ENCODE measurements at regions not wholly inside any gene's neighbourhood (a gene's known extent, or its start where the extent isn't known, plus 50 kb on each side); places are given as distances from the start of the nearest gene placed in this dataset.
A peak's percentile ranks its signal among the peaks of the same experiment; 100 is the strongest.

GRCh38 chr3:127431066-127431465, 143.2 kb upstream of the PRR20G start:
- peak; percentile 50 for DNase-seq

DNA sequence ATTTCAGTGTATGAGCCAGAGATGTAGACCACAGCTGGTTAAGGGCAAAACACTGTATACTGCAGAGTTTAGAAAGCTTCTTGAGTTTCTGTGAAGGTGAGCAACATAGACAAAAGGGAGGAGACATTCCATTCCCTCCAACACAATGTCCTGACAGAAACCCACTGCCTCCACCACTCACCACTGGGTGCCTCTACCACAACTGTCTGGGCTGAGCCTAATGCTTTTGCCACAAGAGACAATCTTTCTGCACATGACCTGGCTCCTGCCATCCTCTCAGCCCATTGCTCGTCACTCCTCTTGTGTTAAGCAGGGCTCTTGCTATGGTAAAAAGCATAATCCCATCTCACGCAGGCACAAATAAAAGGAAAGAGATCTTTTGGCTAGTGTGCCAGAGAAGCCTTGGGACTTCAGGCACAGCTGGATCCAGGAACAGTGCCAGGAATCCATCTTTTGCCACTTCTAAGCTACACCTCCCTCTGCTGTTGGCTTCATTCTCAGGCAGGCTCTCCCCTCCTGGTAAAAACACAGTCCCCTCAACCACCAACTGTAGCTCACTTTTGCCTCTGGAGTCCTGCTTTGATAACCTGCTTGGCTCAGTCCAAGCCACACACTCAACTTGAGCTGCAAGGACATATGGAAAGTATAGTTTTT, 140.6 kb upstream of the PRR20G start:
- no peak for DNase-seq

DNA sequence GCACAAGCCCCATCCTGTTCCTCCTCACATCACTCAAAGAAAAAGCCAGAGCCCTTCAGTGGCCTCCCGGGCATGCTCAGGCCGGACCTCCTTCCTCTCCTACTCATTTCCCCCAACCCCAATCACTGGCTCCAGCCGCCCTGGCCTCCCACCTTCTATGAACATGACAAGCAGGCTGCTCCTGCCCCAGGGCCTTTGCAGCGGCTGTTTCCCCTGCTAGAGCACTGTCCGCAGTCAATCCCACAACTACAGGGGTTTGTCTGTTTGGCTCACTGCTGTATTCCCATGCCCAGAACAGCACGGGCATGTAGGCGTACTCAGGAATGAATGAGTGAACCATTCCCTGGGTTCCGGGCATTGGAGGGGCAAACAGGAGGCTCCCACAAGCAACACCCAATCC, 139.8 kb upstream of the PRR20G start:
- no peak for DNase-seq

DNA sequence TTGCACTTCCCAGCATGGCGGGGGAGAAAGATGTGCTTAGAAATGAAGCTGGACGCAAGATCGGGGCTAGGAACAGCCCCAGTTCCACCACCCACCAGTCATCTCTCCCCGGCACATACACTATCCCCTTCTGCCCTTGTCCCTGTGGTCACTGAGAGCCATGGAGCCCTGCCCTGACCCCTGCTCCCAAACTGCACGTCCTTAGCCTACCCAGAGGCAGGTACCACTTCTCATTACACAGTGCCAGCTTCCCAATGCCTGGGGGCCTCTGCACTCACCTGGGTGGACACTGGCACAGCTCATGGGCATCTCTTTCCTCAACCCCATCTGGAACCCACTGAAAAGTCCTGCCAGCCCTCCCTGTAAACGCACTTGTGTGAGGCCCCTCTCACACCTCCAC, 139.3 kb upstream of the PRR20G start:
- DNase-seq, result no peak

DNA sequence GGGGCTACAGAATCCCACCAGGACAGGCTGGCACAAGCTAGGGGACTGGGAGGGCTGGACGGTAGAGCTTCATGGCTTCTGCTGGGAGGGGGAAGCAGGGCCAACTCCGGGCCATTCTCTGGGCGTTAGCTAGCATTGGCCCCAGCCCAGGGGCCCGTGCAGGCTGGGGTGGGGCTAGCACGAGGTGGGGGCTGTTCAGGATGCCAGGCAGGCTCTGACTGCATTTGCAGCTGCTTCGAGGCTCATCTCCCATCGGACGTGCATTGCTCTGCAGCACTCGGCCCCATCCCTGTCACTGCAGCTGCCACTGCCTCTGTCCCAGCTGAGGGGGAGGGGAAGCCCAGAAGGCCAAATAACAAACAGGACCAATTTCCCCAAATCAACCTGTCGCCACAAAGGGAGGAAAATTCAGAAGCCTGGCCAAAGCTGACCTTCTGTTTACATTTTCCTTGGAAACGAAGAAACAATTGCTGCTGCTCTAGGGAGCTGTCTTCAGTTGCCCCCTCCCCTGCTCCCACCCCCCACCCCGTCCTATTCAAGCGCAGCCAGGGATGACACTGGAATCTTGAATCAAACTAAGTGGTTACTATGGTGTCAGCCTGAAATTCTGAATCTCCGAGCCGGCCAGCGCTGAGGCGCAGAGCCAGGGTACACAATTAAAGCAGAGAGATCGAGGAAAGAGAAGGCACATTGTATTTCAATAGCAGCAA, 138.8 kb upstream of the PRR20G start:
- DNase-seq, result no peak

GRCh38 chr3:127425505-127426443, 137.9 kb upstream of the PRR20G start:
- DNase-seq, result no peak

GRCh38 chr3:127424766-127425504, 137.1 kb upstream of the PRR20G start:
- no peak for DNase-seq

DNA sequence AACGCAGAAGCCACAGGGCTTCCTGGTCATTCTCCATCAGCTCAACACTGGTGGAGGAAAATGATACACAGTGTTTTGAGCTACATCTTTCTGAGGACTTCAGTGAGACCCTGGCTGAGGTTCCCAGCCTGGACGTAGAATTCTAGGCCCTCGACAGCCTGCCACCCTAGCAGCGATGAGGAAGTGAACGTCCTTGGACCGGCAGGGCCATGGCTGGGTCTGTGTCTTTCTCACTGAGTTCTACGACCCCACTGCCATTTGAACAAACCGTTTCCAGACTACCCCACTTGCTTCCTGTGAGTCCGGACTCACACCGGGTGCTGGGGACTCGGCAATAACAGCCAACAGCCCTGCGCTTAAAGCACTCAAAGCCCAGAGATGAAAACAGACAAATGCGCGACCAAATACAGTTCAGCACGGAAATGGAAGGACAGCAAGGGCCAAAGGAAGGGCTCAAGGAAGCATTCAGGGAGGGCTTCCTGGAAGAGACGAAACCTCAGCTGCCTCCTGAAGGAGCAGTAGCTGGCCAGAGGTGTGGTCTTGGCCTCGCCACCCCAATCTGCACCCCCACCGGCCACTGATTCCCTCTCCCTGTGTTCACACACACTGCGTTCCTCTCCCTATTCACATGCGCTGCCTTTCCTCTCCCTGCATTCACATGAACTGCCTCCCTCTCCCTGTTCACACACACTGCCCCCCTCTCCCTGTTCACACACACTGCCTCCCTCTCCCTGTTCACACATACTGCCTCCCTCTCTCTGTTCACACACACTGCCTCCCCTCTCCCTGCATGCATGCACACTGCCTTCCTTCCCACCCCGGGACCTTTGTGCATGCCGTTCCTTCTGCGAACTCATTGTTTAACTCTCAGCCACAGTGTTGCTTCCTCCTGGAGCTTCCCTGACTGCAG, 136.3 kb upstream of the PRR20G start:
- no peak for DNase-seq

GRCh38 chr3:127422663-127423375, 135.0 kb upstream of the PRR20G start:
- no peak for DNase-seq

GRCh38 chr3:127421943-127422662, 134.3 kb upstream of the PRR20G start:
- no peak for DNase-seq

DNA sequence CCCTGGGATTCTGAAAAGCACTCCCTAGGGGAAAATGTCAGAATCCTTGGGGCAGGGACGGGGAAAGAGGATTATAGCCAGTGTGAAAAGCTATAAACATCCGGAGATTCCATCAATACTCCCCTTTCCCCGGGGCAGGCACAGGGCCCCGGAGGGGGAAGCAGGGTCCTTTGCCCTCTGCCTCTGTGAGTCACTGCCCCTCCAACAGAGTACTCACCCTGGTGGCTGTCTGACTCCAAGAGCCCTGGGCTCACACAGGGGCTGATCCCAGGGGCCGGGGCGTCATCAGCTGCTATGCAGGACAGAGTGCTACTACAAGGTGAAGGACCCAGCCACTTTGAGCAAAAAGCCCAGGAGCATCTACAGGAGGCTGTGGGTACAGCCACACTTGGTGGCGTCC, 133.0 kb upstream of the PRR20G start:
- no peak for DNase-seq

DNA sequence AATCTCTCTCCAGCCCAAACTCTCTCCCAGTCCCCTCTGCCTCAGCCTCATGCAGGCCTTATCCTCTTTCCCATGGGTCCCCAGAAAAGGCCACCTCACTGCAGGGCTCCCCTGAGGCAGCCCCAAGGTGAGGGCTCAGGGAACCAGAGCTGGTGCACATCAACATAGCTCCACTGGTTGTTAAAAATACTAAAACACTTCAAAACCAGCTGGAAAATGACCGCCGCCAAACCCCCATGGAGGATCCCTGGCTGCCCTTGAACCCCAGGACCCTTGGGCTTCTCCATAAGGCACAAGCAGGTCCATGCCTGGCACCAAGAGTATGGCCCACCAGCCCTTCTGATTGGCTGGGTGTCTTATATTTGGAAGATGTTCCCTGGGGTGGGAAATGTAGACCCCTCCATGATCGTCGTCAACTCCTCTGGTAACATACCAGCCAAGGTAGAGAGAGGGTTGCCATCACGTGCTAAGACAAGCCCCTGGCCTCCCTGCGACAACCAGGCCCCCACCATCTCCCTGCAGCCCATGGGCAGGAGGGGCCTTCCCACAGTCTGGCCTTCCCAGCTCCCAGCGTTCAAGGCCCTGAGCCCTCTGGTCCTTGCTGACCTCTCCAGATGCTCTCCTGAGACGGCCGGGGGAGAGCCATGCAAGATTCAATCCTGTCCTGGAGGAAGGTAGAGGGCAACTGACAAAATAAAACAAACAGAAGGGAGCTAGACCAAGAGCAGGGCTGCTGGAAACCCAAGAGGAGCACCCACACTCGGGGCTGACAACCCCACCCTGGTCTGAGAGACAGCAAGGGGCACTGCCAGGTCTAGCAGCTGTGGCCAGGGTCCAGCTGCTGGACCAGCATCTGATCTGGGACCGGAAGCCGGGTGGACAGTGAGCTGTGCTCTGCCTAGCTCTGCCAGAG, 132.1 kb upstream of the PRR20G start:
- no peak for DNase-seq

- no peak for DNase-seq
These were observed 131.3 kb upstream of the PRR20G start for GRCh38 chr3:127419182-127419581.

- DNase-seq, result no peak
These were observed 130.8 kb upstream of the PRR20G start for GRCh38 chr3:127418560-127419147.

DNA sequence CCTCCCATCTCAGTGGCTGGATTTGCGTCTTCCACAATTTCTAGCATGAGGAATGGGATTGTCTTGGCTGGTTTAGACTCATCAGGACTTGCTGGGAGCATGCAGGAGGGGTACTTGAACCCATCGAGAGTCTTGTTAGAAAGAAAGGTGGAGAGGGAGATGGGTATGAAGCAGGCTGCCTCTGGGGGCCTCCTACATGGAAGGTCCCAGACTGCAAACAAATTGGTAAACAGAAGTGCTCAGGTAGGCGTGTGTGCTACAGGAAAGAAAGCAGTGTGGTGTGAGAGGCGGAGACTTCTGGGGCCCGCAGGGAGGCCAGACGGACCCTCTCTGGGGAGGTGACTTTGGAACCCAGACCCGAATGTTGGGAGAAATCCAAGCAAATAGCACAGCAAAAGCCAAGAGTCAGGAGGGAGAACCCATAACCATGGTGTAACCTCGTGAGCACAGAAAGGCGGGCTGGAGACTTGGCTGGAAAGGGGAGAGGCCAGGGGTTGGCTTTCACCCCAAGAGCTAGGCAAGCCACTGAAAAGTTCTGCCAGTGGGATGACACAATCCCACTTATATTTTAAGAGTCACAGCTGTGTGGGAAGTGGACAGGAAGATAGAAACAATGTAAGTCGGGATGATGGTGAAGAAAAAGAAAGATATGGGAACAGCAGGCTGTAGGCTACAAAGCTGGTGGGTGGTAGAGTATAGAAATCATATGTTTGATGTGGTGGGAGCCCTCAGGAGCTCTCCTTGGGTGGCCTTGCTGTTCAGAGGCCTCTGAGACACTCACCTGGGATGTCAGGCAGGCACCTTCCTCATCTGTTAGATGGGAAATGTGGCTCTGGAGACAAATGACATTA, 130.1 kb upstream of the PRR20G start:
- no peak for DNase-seq

DNA sequence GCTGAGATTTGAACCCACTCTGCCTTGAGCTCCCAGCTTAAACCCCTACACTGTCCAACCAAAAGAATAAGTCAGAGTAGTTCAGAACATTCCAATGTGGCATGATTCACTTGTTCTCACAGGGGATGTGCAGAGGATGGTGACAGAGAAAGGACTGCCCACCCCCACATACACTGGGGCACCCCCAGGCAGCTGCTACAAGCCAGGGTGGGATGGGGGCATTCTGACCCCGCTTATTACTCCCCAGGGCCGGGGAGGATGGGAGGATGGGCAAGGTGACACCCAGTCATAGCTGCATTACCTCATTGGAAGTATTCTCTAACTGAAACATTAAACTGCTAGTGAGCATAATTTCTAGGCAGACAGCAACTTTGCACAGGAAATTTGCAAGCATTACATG, 126.0 kb upstream of the PRR20G start:
- no peak for DNase-seq

GRCh38 chr3:127413318-127413673, 125.5 kb upstream of the PRR20G start:
- no peak for DNase-seq

Data from hematopoietic multipotent progenitor cell treated with erythropoietin and hydrocortisone succinate and interleukin-3 and kit ligand, for 6 days (in vitro differentiated cells).